HG02840 (cell line): ENCODE measurements at regions not wholly inside any gene's neighbourhood (a gene's known extent, or its start where the extent isn't known, plus 50 kb on each side); places are given as distances from the start of the nearest gene placed in this dataset.
"Not testable (repeated sequence)": the region's sequence is repeated elsewhere in the genome, so short reads cannot be mapped to it uniquely, and the experiment has no call there.

ENCODE experiments used
- ATAC-seq: cut with Tn5 transposase; IDR thresholded peaks from one replicate; pipeline ENCODE4 v1.9.1; 2021; ENCODE audit warnings: mild to moderate bottlenecking, moderate library complexity, moderate number of reproducible peaks; ENCODE audit not compliant: unreplicated experiment, low FRiP score

GRCh38 chr10:3263747-3264146 lies 91.2 kb upstream of the PITRM1 start:
- ATAC-seq: no peak

GRCh38 chr10:3263082-3263481 lies 90.5 kb upstream of the PITRM1 start:
- no peak for ATAC-seq

DNA sequence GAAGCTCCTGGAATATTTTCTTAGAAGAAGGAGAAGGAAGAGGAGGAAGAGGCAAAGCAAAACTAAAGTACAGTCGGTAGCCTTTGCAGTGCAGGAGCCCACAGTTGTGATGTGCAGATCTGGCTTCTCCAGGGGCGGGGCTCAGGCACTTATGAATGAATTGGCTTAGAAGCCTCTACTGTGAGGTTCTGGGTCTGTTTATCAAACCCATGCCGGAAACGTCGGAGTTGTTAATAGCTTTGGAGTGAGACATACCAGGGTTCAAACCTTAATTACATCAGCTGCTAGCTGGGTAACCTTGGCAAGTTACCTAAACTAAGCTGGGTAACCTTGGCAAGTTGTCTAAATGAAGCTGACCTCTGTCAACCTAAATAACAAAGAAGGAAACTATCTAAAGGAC lies 89.3 kb upstream of the PITRM1 start:
- no peak for ATAC-seq

- no peak for ATAC-seq
These were observed 87.7 kb upstream of the PITRM1 start for GRCh38 chr10:3260066-3260834.

- ATAC-seq: no peak
These were observed 86.9 kb upstream of the PITRM1 start for GRCh38 chr10:3259499-3259898.

GRCh38 chr10:3258394-3258793 lies 85.8 kb upstream of the PITRM1 start:
- no peak for ATAC-seq

GRCh38 chr10:3255616-3256015 lies 83.0 kb upstream of the PITRM1 start:
- no peak for ATAC-seq

GRCh38 chr10:3255075-3255474 lies 82.5 kb upstream of the PITRM1 start:
- no peak for ATAC-seq

DNA sequence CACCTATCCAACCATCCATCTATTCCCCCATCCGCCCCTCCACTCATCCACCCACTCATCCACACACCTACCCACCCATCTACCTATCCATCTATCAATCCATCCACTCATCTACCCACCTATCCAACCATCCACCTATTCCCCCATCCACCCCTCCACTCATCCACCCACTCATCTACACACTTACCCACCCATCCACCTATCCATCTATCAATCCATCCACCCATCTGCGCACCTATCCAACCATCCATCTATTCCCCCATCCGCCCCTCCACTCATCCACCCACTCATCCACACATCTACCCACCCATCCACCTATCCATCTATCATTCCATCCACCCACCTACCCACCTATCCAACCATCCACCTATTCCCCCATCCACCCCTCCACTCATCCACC lies 81.4 kb upstream of the PITRM1 start:
- ATAC-seq: not testable (repeated sequence)

GRCh38 chr10:3251172-3251571 lies 78.6 kb upstream of the PITRM1 start:
- no peak for ATAC-seq

DNA sequence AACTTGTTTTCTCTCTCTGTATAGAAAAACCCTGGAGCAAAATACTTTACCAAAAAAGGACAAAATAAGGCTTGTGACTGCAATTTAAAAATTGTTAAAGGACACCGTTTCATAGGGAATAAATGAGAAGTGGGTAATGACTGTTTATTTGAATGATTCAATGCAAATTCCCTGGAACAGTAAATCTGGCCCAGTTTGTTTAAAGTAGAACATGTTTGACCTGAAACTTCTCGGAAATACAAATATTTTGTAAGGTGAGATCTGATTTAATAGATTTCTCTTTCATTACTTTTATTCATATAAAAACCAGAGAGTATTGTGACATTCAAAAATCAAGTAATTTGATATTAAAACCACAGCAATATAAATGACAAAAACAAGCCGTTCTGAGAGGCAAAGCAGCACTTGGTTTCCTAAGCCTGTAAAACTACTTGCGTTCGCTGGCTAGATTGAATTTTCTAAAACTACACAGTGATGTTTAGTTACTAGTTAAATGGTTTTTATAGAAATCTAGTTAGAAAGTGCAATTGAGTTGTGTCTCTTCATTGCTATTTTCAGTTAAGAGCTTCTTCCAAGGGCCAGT lies 76.8 kb upstream of the PITRM1 start:
- no peak for ATAC-seq

DNA sequence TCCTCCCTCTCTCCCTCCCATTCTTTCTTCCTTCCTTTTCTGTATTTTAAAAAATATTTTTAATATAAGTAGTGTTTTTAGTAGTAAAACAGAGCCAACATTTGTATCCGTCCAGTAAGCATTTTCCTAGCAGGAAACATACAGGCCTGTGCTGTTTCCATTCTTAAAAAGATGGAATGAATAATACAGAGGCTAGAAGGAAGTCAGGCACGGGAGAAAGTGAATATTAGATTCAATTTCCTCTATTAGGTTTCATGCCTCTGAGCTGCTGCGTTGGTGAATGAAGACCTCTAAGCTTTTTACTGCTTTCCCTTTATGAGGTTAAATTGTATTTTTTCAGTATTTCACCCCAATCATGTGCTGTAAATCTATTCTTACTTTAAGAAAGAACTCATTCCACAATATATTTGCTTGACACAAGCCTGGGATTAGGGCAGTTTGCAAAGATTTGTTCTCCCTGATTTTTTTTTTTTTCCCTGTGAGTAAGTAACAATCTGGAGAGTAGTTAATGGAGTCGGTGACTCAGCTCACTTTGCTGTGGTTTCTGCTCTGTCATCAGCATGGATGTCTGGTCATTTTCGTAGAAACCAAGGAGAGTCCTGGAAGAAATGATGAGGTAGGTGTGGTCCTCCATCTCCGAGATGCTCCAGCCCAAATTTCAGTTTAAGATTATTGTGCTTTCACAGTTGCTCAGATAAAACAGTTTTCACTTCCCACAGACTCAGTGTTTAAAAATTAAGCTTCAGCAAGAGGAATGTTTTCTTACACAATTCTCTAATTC lies 76.1 kb upstream of the PITRM1 start:
- ATAC-seq: no peak

GRCh38 chr10:3245395-3245794 lies 72.8 kb upstream of the PITRM1 start:
- ATAC-seq: no peak

DNA sequence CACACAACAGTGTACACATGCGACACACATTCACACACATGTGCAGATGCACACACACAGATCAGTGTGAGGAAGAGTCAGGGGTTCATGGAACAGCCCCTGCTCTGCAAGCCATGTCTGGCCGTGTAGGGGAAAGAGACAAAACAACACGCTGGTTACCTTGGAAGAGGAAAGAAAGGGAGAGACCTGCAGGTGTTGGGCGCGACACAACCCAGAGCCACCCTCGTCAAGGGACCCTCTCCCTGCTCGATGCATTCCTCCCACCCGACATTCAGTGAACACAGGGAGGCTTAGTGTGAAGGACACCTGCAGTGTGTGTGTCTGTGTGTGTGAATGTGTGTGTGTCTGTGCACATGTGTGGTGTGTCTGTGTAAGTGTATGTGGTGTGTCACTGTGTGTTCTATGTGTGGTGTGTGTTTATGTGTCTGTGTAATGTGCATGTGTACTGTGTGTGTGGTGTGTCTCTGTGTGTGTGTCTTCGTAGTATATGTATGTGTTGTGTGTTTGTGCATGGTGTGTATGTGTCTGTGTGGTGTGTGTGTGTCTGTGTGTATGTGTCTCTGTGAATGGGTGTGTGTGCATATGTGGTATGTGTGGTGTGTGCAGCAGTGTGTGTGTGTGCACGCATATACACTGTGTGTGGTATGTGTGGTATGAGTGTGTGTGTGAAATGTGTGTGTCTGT lies 69.5 kb upstream of the PITRM1 start:
- ATAC-seq: no peak

- no peak for ATAC-seq
These were observed 68.8 kb upstream of the PITRM1 start for GRCh38 chr10:3241274-3241921.

- ATAC-seq: no peak
These were observed 67.6 kb upstream of the PITRM1 start for GRCh38 chr10:3239920-3240894.

DNA sequence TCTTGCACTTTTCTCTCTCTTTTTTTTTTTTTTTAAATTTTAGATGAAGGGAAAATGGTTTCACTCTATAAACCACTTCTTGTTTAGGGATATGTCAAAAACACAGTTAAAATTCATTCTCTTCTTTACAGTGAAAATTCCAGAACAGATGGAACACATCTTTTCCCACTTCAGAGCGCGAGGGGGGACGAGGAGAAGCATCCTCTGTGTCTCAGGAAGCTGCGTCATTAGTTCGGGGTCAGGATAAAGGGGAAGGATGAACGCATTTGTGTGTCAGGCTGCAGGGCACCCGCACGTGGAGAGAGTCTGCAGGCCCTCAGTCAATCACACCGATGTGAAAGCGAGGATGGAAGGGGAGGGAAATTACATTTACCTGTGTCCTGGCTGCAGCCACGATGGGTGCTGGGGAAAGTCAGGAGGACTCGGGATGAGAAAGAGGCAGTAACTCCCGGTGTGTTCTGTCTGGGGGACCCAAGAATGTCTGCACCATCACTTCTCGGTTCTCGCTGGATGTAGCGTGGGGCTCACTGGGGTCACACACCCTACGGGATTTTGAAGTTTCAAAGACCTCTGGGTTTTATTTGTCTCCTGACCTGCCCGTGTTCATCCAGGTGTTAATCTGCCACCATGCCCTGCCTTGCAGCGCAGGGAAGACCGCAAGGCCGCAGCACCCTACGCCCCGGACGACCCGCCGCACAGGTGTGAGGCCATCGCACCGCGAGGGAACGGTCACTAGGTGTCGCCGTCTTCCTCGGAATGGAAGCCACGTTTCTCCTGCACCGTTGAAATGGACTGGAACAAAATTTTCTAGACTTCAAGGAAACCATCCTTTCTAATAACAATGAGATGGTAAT lies 66.7 kb upstream of the PITRM1 start:
- ATAC-seq: no peak

- no peak for ATAC-seq
These were observed 65.7 kb upstream of the PITRM1 start for GRCh38 chr10:3238115-3238871.
